Right hindlimb (tissue), 1 donor: ENCODE measurements at regions not wholly inside any gene's neighbourhood (a gene's known extent, or its start where the extent isn't known, plus 50 kb on each side); places are given as distances from the start of the nearest gene placed in this dataset.
"Not testable (repeated sequence)": the region's sequence is repeated elsewhere in the genome, so short reads cannot be mapped to it uniquely, and the experiment has no call there.

Source experiments
- DNase-seq: peaks from one replicate; pipeline ENCODE4 v3.0.0-alpha.2; 2018

DNA sequence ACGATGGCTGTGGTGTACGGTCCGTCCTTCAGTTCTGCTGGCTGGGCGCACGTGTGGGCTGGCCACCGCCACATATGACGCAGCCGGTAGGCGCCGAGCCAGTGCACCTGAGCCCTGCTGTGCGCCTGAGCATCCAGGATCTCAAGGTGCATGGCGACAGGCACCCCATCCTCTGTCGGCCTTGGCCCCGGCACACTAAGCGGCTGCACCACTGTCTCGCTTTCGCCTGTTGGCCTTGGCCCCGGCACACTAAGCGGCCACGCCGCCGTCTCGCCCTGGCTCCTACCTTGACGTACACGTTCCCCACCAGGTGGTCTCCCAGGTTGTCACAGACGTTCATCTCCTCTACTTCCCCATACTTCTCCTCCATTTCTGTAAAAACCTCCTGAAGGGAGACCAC, 4034.6 kb upstream of the TPTE start:
- not testable (repeated sequence) for DNase-seq

DNA sequence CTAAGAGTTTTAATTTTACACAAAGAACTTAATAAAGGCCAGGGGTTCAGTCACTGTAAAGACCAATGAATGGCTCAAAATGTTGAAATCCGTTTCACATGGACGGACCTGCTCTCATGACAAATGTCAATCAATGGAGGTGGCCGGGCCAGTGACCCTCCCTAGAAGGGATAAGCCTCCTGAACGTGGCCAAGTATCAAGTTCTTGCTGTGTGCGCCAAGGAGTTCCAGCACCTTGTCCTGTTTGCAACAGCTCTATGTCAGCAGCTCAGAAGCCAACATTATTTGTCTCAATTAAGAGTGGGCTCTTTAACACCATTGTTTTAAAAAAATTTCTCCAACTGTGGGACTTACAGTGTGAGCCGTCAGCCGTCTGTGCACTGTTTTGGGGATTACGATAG, 4028.7 kb upstream of the TPTE start:
- DNase-seq, result not testable (repeated sequence)

DNA sequence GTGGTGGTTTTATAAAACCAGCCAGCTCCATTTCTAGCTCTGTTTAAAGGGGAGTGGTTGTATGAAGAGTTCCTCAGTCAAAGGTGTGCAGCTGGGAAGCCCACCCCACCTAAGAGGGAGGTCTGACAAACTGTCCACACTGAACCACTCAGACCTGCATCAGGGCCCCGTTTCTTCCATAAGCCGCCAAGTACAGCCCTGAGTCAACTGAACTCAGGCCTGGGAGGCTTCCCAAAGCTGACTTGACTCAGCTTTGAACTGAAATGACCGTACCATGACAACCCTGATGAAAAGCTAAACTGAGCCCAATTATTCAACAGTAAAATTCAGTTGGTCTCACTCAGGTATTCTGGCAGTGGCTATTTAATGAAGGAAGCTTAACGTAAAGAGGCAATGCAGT, 4027.4 kb upstream of the TPTE start:
- not testable (repeated sequence) for DNase-seq

- DNase-seq, result not testable (repeated sequence)
Observed at GRCh38 chr21:6496356-6496755, 4025.0 kb upstream of the TPTE start.

GRCh38 chr21:6498716-6499115, 4022.7 kb upstream of the TPTE start:
- peak; percentile 40 for DNase-seq

GRCh38 chr21:6499128-6499826, 4022.1 kb upstream of the TPTE start:
- not testable (repeated sequence) for DNase-seq

DNA sequence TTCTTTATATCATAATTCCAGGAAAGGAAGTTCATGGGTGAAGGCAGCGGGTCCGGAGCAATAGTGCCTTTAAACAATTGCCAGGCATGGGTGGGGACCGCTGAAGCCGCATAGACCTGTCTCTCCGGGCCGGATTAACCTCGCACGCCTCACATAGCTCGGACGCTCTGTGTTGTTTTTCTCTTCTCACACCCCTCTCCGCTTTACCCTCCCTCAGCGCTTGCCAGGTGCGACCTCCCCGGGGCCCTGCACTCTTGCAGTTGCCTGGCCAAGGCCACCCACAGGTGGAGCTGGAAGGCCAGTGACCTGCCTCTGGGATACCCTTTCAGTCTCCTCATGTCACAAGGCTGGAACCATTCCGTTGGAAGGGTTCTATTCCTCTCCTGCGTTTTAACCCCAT, 4021.5 kb upstream of the TPTE start:
- DNase-seq, result not testable (repeated sequence)

DNA sequence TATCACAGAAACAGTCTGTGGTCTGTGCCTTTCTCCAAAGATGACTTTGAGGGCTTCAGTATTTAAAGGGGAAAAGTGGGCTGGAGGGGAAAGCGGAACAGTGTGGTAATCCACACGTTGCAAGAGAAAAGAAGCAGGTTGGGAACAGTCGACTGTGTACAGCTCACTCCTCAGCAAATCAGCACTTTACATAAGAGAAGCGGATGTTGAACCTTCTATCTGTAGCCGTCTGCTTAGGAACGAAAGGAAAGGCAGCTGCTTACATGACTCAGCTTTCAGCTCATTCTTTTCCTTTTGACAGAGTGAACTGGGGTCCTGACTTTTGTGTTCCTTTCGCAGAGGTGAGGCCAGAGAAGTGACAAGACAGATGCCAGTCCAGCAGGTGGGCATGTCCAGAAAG, 4020.7 kb upstream of the TPTE start:
- DNase-seq, result not testable (repeated sequence)

GRCh38 chr21:6506167-6506894, 4015.1 kb upstream of the TPTE start:
- DNase-seq, result not testable (repeated sequence)

- not testable (repeated sequence) for DNase-seq
Observed at GRCh38 chr21:6507632-6508031, 4013.8 kb upstream of the TPTE start.

DNA sequence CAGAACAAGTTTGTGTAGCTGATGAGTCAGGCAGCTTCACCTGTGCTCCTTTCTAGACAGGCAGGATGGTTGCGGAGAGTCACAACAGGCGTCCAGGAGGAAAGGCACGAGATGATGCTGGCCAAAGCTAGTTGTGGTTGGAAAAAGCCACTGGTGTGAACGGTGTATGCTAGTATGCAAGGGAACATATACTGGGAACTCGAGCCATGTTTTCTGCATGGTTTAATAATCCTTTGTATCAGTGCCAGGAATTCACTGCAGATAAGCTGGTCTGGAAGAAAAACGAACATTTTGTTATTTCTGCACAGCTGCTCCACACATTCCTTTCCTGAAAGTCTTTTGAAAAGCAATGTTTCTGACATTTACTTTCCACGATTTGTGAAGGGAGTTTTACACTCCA, 3999.6 kb upstream of the TPTE start:
- not testable (repeated sequence) for DNase-seq

GRCh38 chr21:6526213-6526612, 3995.2 kb upstream of the TPTE start:
- not testable (repeated sequence) for DNase-seq

GRCh38 chr21:6530655-6531054, 3990.7 kb upstream of the TPTE start:
- DNase-seq, result not testable (repeated sequence)

DNA sequence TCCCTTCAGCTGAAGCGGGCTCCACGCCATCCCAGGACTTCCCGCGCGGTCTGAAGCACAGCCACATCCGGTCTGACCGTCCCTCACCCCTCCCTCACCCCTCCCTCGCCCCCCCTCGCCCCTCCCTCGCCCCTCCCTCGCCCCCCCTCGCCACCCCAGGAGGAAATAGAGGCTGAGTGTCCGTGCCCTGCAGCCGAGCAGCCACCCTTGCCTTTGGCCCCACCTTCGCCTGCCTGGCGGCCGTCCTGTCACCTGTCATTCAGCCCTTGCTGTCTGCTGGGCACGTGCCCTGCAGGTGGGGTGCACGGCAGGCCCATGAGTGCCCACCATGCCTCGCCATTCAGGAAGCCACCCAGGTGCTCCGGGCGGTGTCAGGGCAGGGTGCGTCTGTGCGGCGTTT, 3988.1 kb upstream of the TPTE start:
- DNase-seq, result not testable (repeated sequence)

- DNase-seq, result not testable (repeated sequence)
Observed at GRCh38 chr21:6538320-6538719, 3983.1 kb upstream of the TPTE start.

DNA sequence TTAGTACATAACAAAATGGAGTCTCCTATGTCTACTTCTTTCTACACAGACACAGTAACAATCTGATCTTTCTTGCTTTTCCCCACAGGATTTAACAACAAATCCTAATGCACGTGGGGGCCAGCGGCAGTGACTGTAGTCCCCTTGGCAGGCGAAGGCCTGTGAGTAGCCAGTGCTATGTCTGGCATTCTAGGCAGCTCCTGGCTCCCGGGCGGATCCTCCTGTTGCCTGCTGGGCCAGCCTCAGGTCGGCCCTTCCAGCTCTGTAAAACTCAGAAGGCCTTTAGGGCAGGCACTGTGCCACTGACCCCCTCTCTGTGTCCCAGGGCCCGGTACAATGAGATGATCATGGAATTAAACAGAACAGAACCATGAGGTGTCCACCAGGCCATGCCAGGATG, 3981.7 kb upstream of the TPTE start:
- not testable (repeated sequence) for DNase-seq

DNA sequence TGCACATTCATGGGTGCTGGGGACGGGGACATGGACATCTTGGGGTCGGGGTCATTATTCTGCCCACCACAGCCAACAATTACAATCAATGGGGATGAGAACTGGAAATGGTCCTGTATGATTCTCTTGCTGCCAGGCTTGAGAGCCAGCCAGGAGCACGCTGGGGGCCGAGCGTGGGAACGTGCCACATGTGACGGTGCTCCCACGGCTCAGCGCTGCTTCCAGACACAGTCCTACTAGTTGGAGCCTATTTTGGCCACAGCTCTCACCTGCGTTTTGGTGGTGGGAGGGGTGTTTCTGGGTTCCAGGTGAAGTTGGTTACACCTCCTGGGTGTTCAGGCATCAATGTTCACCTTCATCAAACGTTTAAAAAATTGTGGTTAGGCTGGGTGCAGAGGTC, 3980.3 kb upstream of the TPTE start:
- DNase-seq, result not testable (repeated sequence)

DNA sequence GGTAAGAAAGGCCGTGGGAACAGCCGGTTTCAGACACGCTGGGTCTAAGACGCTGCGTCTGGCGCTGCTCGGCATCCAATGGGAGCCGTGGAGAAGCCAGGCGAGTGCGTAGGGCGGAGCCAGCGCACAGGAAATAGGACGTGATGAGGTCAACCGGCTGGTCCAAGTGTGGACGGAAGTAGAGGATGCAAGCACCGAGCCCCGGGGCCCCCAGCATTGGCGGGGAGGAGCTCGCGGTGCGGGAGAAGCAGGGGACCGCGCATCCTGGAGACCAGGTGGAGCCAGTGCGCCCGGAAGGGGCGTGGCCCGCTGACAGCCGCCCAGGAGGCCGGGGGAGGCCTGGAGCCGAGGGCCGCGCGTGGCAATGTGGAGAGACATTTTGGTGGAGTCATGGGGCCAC, 3976.1 kb upstream of the TPTE start:
- not testable (repeated sequence) for DNase-seq

DNA sequence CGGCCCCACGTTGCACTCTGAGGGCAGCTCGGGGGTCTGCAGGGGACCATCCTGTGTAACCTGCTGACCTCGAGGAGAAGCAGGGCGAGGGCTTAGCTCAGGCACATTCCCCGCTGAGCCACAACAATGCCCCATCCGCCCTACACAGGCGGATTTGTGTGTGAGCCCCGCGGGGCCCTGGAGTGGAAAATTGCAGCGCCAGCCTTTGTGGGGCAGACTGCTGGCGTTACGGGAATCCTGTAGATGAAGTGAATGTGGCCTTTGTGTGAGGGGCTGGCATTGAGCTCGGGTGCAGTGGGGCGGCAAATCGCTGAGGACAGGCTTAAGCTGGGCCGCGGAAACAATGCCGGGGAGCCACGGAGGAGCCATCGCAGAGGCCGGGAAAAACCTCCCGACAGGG, 3970.3 kb upstream of the TPTE start:
- not testable (repeated sequence) for DNase-seq

GRCh38 chr21:6553505-6554376, 3967.6 kb upstream of the TPTE start:
- not testable (repeated sequence) for DNase-seq

- not testable (repeated sequence) for DNase-seq
Observed at GRCh38 chr21:6554377-6554864, 3967.0 kb upstream of the TPTE start.

DNA sequence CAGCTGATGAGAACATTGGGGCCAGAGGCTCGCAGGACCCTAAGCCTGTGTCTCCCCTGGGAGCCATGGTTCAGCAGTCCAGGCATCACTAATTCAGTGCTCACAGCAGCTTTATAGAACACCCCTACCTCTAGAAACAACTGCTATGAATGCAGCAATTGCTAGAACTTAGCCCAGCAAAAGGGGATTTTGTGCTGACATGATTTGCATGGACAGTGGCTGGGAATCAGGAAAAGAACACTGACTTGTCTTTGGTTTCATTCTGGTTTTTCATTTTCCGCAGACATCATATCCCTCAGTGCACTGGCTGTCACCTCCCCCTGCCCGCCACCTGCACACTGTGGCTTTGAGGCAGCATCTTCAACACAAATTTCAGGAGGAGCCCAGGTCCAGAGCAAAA, 3964.9 kb upstream of the TPTE start:
- not testable (repeated sequence) for DNase-seq

GRCh38 chr21:6557415-6557814, 3964.0 kb upstream of the TPTE start:
- DNase-seq, result not testable (repeated sequence)
